ENCODE measurements at regions not wholly inside any gene's neighbourhood (a gene's known extent, or its start where the extent isn't known, plus 50 kb on each side); places are given as distances from the start of the nearest gene placed in this dataset.

DNA sequence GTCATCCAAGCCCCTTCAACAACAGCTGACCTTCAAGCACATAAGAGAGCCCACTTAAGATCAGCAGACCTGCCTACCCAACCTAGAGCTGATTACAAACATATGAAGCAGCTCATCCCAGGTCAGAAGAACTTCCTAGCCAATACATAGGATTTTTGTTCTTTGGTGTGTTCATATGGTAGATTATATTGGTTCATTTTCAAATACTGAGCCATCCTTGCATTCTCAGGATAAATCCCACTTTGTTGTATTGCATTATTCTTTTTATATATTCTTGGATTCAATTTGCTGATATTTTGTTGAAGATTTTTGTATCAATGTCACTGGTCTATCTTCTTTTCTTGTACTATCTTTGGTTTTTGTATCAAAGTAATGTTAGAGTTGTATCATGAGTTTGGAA, 107.3 kb upstream of the STT3B start:
- H3K4me1 ChIP-seq: no peaks in the 10 kb centered on the region
- TF ChIP-seq POLR2A (IDR thresholded peaks at IDR 0.05) (no peak), EP300 (IDR thresholded peaks at IDR 0.05) (no peak), POLR2AphosphoS5 (IDR thresholded peaks at IDR 0.05) (no peak), CTCF (IDR thresholded peaks at IDR 0.05) (no peak)
- H3K27ac ChIP-seq: no peak overlapping the region
- ATAC-seq (ENCODE audit: low FRiP score in 2 of 2) (no peak), DNase-seq (no peak)
- H3K36me3 ChIP-seq: no peaks in the 10 kb centered on the region
- H3K9me3 ChIP-seq: no peaks in the 10 kb centered on the region
- H3K4me3 ChIP-seq: no peak overlapping the region
- H3K27me3 ChIP-seq: no peaks in the 10 kb centered on the region

DNA sequence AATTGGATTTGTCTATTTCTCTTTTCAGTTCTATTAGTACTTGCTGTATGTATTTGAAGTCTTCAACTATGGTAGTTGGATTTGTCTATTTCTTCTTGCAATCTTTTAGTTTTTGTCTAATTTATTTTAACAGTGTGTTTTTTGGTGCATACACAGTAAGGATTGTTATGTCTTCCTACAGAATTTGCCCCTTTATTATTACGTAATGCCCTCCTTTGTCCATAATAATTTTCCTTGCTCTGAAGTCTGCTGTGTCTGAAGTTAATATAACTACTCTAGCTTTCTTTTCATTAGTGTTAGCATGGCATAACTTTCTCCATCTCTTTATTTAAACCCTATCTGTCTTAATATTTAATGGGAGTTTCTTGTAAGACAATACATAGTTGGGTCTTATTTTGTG, 105.1 kb upstream of the STT3B start:
- H3K9me3 ChIP-seq: no peaks in the 10 kb centered on the region
- H3K27me3 ChIP-seq: no peaks in the 10 kb centered on the region
- H3K4me3 ChIP-seq: no peak overlapping the region
- ATAC-seq (ENCODE audit: low FRiP score in 2 of 2) (no peak), DNase-seq (no peak)
- no peak overlapping the region for H3K27ac ChIP-seq
- no peak for TF ChIP-seq POLR2A (IDR thresholded peaks at IDR 0.05)
- TF ChIP-seq CTCF (IDR thresholded peaks at IDR 0.05): no peak
- no peak for TF ChIP-seq POLR2AphosphoS5 (IDR thresholded peaks at IDR 0.05)
- no peak for TF ChIP-seq EP300 (IDR thresholded peaks at IDR 0.05)
- WGBS, 2 donors: 88 to 94% methylated on average over 1 of the region's 1 CpG
- H3K36me3 ChIP-seq: no peaks in the 10 kb centered on the region
- no peaks in the 10 kb centered on the region for H3K4me1 ChIP-seq

- no peak for DNase-seq
- TF ChIP-seq POLR2AphosphoS5 (IDR thresholded peaks at IDR 0.05): no peak
- TF ChIP-seq POLR2A (IDR thresholded peaks at IDR 0.05): no peak
- TF ChIP-seq CTCF (IDR thresholded peaks at IDR 0.05): no peak
- TF ChIP-seq EP300 (IDR thresholded peaks at IDR 0.05): no peak
- Histone ChIP-seq H3K4me3 (no peak overlapping the region), H3K36me3 (no peaks in the 10 kb centered on the region), H3K27ac (no peak overlapping the region), H3K4me1 (no peaks in the 10 kb centered on the region), H3K27me3 (no peaks in the 10 kb centered on the region), H3K9me3 (peaks cover 0 to 2% (median 0%) of the 10 kb centered on the region in 4 donors)
- ATAC-seq (ENCODE audit: low FRiP score in 2 of 2): no peak
- 70 to 71% methylated on average over 3 of the region's 3 CpGs for WGBS, 2 donors
These were observed 101.4 kb upstream of the STT3B start for GRCh38 chr3:31431321-31431720.

- Histone ChIP-seq H3K9me3 (peaks cover 0 to 10% (median 9%) of the 10 kb centered on the region in 4 donors), H3K36me3 (no peaks in the 10 kb centered on the region), H3K27me3 (no peaks in the 10 kb centered on the region), H3K4me1 (no peaks in the 10 kb centered on the region), H3K27ac (no peak overlapping the region), H3K4me3 (no peak overlapping the region)
- DNase-seq (no peak), ATAC-seq (ENCODE audit: low FRiP score in 2 of 2) (no peak)
- TF ChIP-seq POLR2AphosphoS5 (IDR thresholded peaks at IDR 0.05) (no peak), EP300 (IDR thresholded peaks at IDR 0.05) (no peak), POLR2A (IDR thresholded peaks at IDR 0.05) (no peak), CTCF (IDR thresholded peaks at IDR 0.05) (no peak)
- 75 to 79% methylated on average over 7 of the region's 7 CpGs for WGBS, 2 donors
These were observed 99.6 kb upstream of the STT3B start for GRCh38 chr3:31432897-31433678.

- DNase-seq (no peak), ATAC-seq (ENCODE audit: low FRiP score in 2 of 2) (no peak)
- H3K4me1 ChIP-seq: no peaks in the 10 kb centered on the region
- no peaks in the 10 kb centered on the region for H3K36me3 ChIP-seq
- no peaks in the 10 kb centered on the region for H3K27me3 ChIP-seq
- TF ChIP-seq POLR2A (IDR thresholded peaks at IDR 0.05): no peak
- no peak for TF ChIP-seq EP300 (IDR thresholded peaks at IDR 0.05)
- TF ChIP-seq CTCF (IDR thresholded peaks at IDR 0.05): no peak
- TF ChIP-seq POLR2AphosphoS5 (IDR thresholded peaks at IDR 0.05): no peak
- peaks cover 0 to 10% (median 9%) of the 10 kb centered on the region in 4 donors for H3K9me3 ChIP-seq
- no peak overlapping the region for H3K27ac ChIP-seq
- no peak overlapping the region for H3K4me3 ChIP-seq
These were observed 99.1 kb upstream of the STT3B start for GRCh38 chr3:31433679-31433992.
